HCT116 (cell line): ENCODE measurements at regions not wholly inside any gene's neighbourhood (a gene's known extent, or its start where the extent isn't known, plus 50 kb on each side); places are given as distances from the start of the nearest gene placed in this dataset.

ENCODE experiments used
- JUND ChIP-seq: IDR thresholded peaks from 2 replicates; pipeline ENCODE4 v1.6.1; 2012
- SIN3A ChIP-seq: IDR thresholded peaks from 2 replicates; pipeline ENCODE4 v1.6.1; 2012; ENCODE audit warnings: low read depth
- TF ChIP-seq, protein P1 (sequence below), 3 experiments: fragments of 200-600 bp in 1 of 3; sonication (generic) in 1 of 3; IDR thresholded peaks in 2 of 3; conservative IDR thresholded peaks in 1 of 3; 2 replicates each; pipeline ENCODE4 v1.5.1; 2012 to 2017; ENCODE audit warnings: low read depth in 2 of 3, low read length in 2 of 3, antibody characterized with exemption in 1 of 3, borderline replicate concordance in 1 of 3, control low read depth in 1 of 3, mild to moderate bottlenecking in 1 of 3, mixed read lengths in 1 of 3, mixed run types in 1 of 3, moderate library complexity in 1 of 3; ENCODE audit not compliant: insufficient read depth in 1 of 3

DNA sequence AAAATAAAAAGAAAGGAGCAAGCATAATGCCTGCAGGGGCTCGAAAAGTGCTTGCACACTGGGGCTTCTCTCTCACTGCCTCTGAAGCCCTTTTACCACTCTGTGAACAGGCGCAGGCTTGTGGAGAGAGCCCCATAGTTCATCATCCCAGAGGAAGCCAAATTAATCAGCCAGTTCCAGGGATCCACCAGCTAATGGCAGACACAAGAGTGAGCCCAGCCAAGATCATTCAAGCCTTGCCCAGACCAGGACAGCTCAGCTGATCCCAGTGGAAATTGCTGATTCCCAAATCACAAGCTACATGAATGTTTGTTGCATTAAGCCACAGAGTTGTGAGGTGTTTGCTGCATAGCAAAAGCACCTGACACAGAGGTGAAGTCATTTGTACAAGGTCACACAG, 135.3 kb downstream of the CHST1 start:
- no peak for TF ChIP-seq JUND
- TF ChIP-seq, protein P1, sequence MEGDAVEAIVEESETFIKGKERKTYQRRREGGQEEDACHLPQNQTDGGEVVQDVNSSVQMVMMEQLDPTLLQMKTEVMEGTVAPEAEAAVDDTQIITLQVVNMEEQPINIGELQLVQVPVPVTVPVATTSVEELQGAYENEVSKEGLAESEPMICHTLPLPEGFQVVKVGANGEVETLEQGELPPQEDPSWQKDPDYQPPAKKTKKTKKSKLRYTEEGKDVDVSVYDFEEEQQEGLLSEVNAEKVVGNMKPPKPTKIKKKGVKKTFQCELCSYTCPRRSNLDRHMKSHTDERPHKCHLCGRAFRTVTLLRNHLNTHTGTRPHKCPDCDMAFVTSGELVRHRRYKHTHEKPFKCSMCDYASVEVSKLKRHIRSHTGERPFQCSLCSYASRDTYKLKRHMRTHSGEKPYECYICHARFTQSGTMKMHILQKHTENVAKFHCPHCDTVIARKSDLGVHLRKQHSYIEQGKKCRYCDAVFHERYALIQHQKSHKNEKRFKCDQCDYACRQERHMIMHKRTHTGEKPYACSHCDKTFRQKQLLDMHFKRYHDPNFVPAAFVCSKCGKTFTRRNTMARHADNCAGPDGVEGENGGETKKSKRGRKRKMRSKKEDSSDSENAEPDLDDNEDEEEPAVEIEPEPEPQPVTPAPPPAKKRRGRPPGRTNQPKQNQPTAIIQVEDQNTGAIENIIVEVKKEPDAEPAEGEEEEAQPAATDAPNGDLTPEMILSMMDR (IDR thresholded peaks at IDR 0.05 in 2 of 3, conservative IDR thresholded peaks at IDR 0.05 in 1 of 3; ENCODE audit: borderline replicate concordance in 1 of 3, insufficient read depth in 1 of 3, low read depth in 2 of 3, low read length in 2 of 3), result no peak
- TF ChIP-seq SIN3A, result no peak
